Nephron progenitor cell (in vitro differentiated cells): ENCODE measurements at regions not wholly inside any gene's neighbourhood (a gene's known extent, or its start where the extent isn't known, plus 50 kb on each side); places are given as distances from the start of the nearest gene placed in this dataset.

ENCODE experiments used
- DNase-seq: peaks from one replicate; pipeline ENCODE4 v3.0.0; 2021
- H3K27ac Mint-ChIP-seq: 2 replicates; pipeline ENCODE4 v1.8.0; 2021; ENCODE audit warnings: mild to moderate bottlenecking, moderate library complexity, mixed read lengths
- H3K27me3 Mint-ChIP-seq: 2 replicates; pipeline ENCODE4 v1.8.0; 2021; ENCODE audit warnings: mild to moderate bottlenecking, low read depth, mixed read lengths; ENCODE audit not compliant: poor library complexity
- H3K36me3 Mint-ChIP-seq: 2 replicates; pipeline ENCODE4 v1.8.0; 2021; ENCODE audit warnings: low read depth, mixed read lengths
- H3K4me1 Mint-ChIP-seq: 2 replicates; pipeline ENCODE4 v1.8.0; 2021; ENCODE audit warnings: mixed read lengths
- H3K4me3 Mint-ChIP-seq: 2 replicates; pipeline ENCODE4 v1.8.0; 2021; ENCODE audit warnings: mild to moderate bottlenecking, moderate library complexity, mixed read lengths
- H3K9me3 Mint-ChIP-seq: 2 replicates; pipeline ENCODE4 v1.8.0; 2021; ENCODE audit warnings: mild to moderate bottlenecking, moderate library complexity, mixed read lengths
- TF ChIP-seq, protein P1 (sequence below): fragments of 200-600 bp; sonication (generic); IDR thresholded peaks from 2 replicates; pipeline ENCODE4 v1.5.0; 2021; ENCODE audit warnings: antibody characterized with exemption

GRCh38 chr6:165010556-165011535 is 298.6 kb downstream of the C6orf118 start:
- Mint-ChIP-seq H3K27me3 (peaks cover 11% of the 10 kb centered on the region), H3K4me1 (peaks cover 12% of the 10 kb centered on the region), H3K4me3 (no peak overlapping the region), H3K27ac (no peak overlapping the region), H3K36me3 (no peaks in the 10 kb centered on the region), H3K9me3 (peaks cover 12% of the 10 kb centered on the region)
- DNase-seq, result no peak
- TF ChIP-seq, protein P1, sequence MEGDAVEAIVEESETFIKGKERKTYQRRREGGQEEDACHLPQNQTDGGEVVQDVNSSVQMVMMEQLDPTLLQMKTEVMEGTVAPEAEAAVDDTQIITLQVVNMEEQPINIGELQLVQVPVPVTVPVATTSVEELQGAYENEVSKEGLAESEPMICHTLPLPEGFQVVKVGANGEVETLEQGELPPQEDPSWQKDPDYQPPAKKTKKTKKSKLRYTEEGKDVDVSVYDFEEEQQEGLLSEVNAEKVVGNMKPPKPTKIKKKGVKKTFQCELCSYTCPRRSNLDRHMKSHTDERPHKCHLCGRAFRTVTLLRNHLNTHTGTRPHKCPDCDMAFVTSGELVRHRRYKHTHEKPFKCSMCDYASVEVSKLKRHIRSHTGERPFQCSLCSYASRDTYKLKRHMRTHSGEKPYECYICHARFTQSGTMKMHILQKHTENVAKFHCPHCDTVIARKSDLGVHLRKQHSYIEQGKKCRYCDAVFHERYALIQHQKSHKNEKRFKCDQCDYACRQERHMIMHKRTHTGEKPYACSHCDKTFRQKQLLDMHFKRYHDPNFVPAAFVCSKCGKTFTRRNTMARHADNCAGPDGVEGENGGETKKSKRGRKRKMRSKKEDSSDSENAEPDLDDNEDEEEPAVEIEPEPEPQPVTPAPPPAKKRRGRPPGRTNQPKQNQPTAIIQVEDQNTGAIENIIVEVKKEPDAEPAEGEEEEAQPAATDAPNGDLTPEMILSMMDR, result no peak

DNA sequence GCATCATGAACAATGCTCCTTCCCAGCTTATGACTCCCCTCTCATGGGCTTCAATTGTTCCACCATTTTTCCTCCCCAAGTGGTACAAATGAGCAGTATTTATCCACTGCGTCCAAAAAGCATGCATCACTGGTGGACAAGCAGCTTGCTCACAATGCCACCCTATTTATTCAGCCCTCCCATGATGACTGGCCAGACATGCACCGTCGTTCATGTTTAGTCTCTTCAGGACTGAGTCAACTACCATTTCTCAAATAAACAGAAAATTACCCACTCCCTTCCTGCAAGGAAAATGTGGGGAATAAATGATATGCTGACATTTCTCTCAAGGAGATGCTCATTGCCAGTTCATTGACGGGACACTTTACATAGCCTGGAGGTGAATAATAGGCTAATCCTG is 300.4 kb downstream of the C6orf118 start:
- H3K9me3 Mint-ChIP-seq, result peaks cover 22% of the 10 kb centered on the region
- no peak for DNase-seq
- TF ChIP-seq, protein P1, result no peak
- peaks cover 5% of the 10 kb centered on the region for H3K4me1 Mint-ChIP-seq
- H3K27ac Mint-ChIP-seq, result no peak overlapping the region
- H3K4me3 Mint-ChIP-seq, result no peak overlapping the region
- peaks cover 4% of the 10 kb centered on the region for H3K36me3 Mint-ChIP-seq
- H3K27me3 Mint-ChIP-seq, result peaks cover 11% of the 10 kb centered on the region

- H3K9me3 Mint-ChIP-seq, result peaks cover 44% of the 10 kb centered on the region
- TF ChIP-seq, protein P1, result no peak
- no peak for DNase-seq
These were observed 306.5 kb downstream of the C6orf118 start for GRCh38 chr6:165002866-165003265.

DNA sequence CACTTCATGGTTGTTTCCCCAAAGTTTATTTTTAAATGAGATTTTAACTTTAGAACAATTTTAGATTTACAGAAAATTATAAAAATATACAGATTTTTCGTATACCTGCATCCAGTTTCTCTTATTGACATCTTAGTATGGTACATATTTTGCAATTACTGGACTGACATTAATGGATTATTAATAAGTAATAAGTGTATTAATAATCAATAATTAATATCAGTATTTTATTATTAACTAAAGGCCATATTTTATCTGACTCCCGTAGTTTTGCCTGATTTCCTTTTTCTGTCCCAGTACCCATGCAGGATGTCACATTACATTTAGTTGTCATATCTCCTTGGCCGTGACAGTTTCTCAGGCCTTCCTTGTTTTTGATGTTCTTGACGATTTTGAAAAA is 307.0 kb downstream of the C6orf118 start:
- Mint-ChIP-seq H3K27me3 (peaks cover 4% of the 10 kb centered on the region), H3K27ac (no peak overlapping the region), H3K36me3 (peaks cover 14% of the 10 kb centered on the region), H3K9me3 (peaks cover 44% of the 10 kb centered on the region), H3K4me1 (peaks cover 20% of the 10 kb centered on the region), H3K4me3 (no peak overlapping the region)
- TF ChIP-seq, protein P1, result no peak
- no peak for DNase-seq

More at GRCh38 chr6:165002866-165003265, 306.5 kb downstream of the C6orf118 start:
- H3K27me3 Mint-ChIP-seq, result peaks cover 4% of the 10 kb centered on the region
- H3K36me3 Mint-ChIP-seq, result peaks cover 14% of the 10 kb centered on the region
- H3K27ac Mint-ChIP-seq, result no peak overlapping the region
- H3K4me1 Mint-ChIP-seq, result peaks cover 15% of the 10 kb centered on the region
- no peak overlapping the region for H3K4me3 Mint-ChIP-seq

DNA sequence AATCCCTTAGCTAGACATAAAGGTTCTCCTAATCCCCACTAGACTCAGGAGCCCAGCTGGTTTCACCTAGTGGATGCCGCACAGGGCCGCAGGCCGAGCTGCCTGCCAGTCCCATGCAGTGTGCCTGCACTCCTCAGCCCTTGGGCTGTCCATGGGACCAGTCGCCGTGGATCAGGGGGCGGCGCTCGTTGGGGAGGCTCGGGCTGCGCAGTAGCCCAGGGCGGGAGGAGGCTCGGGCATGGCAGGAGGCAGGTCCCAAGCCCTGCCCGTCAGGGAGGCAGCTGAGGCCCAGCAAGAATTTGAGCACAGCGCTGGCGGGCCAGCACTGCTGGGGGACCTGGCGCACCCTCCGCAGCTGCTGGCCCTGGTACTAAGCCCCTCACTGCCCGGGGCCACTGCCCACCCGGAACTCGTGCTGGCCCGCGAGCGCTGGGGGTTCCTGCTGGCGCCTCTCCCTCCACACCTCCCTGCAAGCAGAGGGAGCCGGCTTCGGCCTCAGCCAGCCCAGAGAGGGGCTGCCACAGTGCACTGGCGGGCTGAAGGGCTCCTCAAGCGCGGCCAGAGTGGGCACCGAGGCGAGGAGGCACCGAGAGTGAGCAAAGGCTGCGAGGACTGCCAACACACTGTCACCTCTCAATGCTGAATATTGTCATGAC is 307.8 kb downstream of the C6orf118 start:
- Mint-ChIP-seq H3K9me3 (peaks cover 39% of the 10 kb centered on the region), H3K27ac (no peak overlapping the region), H3K36me3 (peaks cover 14% of the 10 kb centered on the region), H3K4me3 (no peak overlapping the region), H3K27me3 (peaks cover 4% of the 10 kb centered on the region), H3K4me1 (peaks cover 28% of the 10 kb centered on the region)
- DNase-seq, result no peak
- TF ChIP-seq, protein P1, result no peak
